ENCODE measurements at regions not wholly inside any gene's neighbourhood (a gene's known extent, or its start where the extent isn't known, plus 50 kb on each side); places are given as distances from the start of the nearest gene placed in this dataset.

DNA sequence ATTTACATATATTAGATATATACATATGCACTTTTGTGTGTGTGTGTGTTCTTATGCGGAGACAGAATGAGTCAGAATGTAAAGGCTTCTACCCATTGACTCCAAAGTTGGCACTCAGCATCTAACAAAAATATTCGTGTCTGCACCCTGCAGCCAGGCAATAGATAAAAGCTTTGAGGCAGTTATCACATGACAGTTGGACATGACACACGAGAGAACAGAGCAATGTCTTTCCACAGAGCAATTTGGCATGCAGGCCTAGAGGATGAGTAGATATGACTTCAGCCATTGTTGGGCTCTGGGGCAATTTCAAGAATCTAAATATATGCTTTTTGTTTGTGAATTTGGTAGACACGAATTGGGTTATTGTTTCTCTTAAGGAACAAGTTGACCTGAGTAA, 391.2 kb downstream of the SLITRK2 start:
- Histone ChIP-seq H3K79me2 (ENCODE audit: low read depth) (no peaks in the 10 kb centered on the region), H4K20me1 (ENCODE audit: low read depth) (no peaks in the 10 kb centered on the region), H2AFZ (replicated peaks) (no peak overlapping the region), H3K9ac (no peak overlapping the region), H3K27ac (no peak overlapping the region), H3K27me3 (no peaks in the 10 kb centered on the region), H3K4me3 (no peak overlapping the region), H3K4me1 (no peaks in the 10 kb centered on the region), H3F3A (ENCODE audit: low read depth) (no peaks in the 10 kb centered on the region), H3K36me3 (no peaks in the 10 kb centered on the region), H3K9me3 (ENCODE audit: low read depth) (no peaks in the 10 kb centered on the region), H3K4me2 (no peak overlapping the region)
- no peak overlapping the region for H3K27ac Mint-ChIP-seq
- TF ChIP-seq, protein P1, sequence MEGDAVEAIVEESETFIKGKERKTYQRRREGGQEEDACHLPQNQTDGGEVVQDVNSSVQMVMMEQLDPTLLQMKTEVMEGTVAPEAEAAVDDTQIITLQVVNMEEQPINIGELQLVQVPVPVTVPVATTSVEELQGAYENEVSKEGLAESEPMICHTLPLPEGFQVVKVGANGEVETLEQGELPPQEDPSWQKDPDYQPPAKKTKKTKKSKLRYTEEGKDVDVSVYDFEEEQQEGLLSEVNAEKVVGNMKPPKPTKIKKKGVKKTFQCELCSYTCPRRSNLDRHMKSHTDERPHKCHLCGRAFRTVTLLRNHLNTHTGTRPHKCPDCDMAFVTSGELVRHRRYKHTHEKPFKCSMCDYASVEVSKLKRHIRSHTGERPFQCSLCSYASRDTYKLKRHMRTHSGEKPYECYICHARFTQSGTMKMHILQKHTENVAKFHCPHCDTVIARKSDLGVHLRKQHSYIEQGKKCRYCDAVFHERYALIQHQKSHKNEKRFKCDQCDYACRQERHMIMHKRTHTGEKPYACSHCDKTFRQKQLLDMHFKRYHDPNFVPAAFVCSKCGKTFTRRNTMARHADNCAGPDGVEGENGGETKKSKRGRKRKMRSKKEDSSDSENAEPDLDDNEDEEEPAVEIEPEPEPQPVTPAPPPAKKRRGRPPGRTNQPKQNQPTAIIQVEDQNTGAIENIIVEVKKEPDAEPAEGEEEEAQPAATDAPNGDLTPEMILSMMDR (IDR thresholded peaks at IDR 0.05), result no peak
- TF ChIP-seq EZH2 (IDR thresholded peaks at IDR 0.05) (no peak), EZH2phosphoT487 (IDR thresholded peaks at IDR 0.05) (no peak)
- no peaks in the 10 kb centered on the region for H3K27me3 Mint-ChIP-seq (ENCODE audit: insufficient read depth, low read depth)
- peaks cover 4% of the 10 kb centered on the region for H3K9me3 Mint-ChIP-seq
- H3K4me1 Mint-ChIP-seq, result no peaks in the 10 kb centered on the region
- DNase-seq (ENCODE audit: low spot score), result no peak
- no peaks in the 10 kb centered on the region for H3K36me3 Mint-ChIP-seq
- no peak overlapping the region for H3K4me3 Mint-ChIP-seq

DNA sequence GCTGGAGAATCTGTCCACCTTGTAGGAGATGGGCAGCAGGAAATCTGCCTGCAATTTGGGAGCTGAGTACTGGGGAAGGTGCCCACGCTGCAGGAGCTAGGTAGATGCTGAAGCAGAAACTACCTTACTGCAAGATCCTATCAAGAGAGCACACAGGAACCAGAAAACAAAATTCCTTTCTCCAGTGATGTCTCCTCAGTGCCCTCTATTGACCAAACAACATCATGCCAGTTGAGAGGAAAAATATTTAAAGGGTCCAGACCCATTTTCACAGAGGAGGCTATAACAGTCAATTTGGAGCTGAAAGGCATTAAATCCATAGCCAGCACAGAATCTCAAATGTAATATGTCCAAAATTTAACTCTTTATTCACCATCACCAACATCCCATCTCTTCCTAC, 406.8 kb downstream of the SLITRK2 start:
- no peaks in the 10 kb centered on the region for H3K9me3 ChIP-seq (ENCODE audit: low read depth)
- no peaks in the 10 kb centered on the region for H3F3A ChIP-seq (ENCODE audit: low read depth)
- no peaks in the 10 kb centered on the region for H4K20me1 ChIP-seq (ENCODE audit: low read depth)
- TF ChIP-seq, protein P1 (IDR thresholded peaks at IDR 0.05), result peak; percentile 54
- no peak for TF ChIP-seq EZH2phosphoT487 (IDR thresholded peaks at IDR 0.05)
- no peaks in the 10 kb centered on the region for H3K4me1 ChIP-seq
- no peak overlapping the region for H3K9ac ChIP-seq
- H3K36me3 ChIP-seq, result no peaks in the 10 kb centered on the region
- Mint-ChIP-seq H3K27me3 (ENCODE audit: insufficient read depth, low read depth) (no peaks in the 10 kb centered on the region), H3K36me3 (no peaks in the 10 kb centered on the region), H3K27ac (no peak overlapping the region), H3K9me3 (peaks cover 10% of the 10 kb centered on the region), H3K4me3 (no peak overlapping the region), H3K4me1 (no peaks in the 10 kb centered on the region)
- H3K79me2 ChIP-seq (ENCODE audit: low read depth), result no peaks in the 10 kb centered on the region
- no peak overlapping the region for H3K27ac ChIP-seq
- no peak overlapping the region for H3K4me2 ChIP-seq
- no peak overlapping the region for H3K4me3 ChIP-seq
- H2AFZ ChIP-seq (replicated peaks), result no peak overlapping the region
- H3K27me3 ChIP-seq, result no peaks in the 10 kb centered on the region
- peak; percentile 20 for DNase-seq (ENCODE audit: low spot score)

DNA sequence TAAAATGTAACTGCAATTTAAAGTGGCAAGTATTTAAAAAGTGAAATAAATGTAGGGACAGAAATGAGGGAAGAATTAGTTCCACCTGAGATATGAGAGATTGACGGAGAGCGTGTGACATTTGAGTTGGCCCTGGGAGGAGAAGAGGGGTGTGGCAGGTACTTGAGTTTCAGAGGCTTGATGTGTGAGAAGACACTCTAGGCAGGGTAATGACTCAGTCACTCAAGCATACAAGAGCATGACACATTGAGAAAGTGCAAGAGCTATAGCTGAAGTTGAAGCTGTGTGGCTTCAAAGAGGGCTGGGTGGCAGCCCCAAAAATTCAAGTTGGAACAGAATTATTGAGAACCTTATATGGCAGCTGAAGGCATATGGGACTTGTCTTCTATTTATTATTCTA, 420.5 kb downstream of the SLITRK2 start:
- Histone ChIP-seq H3K4me2 (no peak overlapping the region), H3K9ac (no peak overlapping the region), H3K79me2 (ENCODE audit: low read depth) (no peaks in the 10 kb centered on the region), H2AFZ (replicated peaks) (no peak overlapping the region), H4K20me1 (ENCODE audit: low read depth) (no peaks in the 10 kb centered on the region), H3K36me3 (no peaks in the 10 kb centered on the region), H3K4me1 (no peaks in the 10 kb centered on the region), H3K27me3 (no peaks in the 10 kb centered on the region), H3F3A (ENCODE audit: low read depth) (no peaks in the 10 kb centered on the region), H3K4me3 (no peak overlapping the region), H3K9me3 (ENCODE audit: low read depth) (no peaks in the 10 kb centered on the region), H3K27ac (no peak overlapping the region)
- H3K27ac Mint-ChIP-seq, result no peak overlapping the region
- peaks cover 2% of the 10 kb centered on the region for H3K27me3 Mint-ChIP-seq (ENCODE audit: insufficient read depth, low read depth)
- H3K4me3 Mint-ChIP-seq, result no peak overlapping the region
- no peaks in the 10 kb centered on the region for H3K4me1 Mint-ChIP-seq
- peaks cover 5% of the 10 kb centered on the region for H3K9me3 Mint-ChIP-seq
- TF ChIP-seq, protein P1 (IDR thresholded peaks at IDR 0.05), result no peak
- TF ChIP-seq EZH2 (IDR thresholded peaks at IDR 0.05), result no peak
- TF ChIP-seq EZH2phosphoT487 (IDR thresholded peaks at IDR 0.05), result no peak
- DNase-seq (ENCODE audit: low spot score), result no peak
- no peaks in the 10 kb centered on the region for H3K36me3 Mint-ChIP-seq

DNA sequence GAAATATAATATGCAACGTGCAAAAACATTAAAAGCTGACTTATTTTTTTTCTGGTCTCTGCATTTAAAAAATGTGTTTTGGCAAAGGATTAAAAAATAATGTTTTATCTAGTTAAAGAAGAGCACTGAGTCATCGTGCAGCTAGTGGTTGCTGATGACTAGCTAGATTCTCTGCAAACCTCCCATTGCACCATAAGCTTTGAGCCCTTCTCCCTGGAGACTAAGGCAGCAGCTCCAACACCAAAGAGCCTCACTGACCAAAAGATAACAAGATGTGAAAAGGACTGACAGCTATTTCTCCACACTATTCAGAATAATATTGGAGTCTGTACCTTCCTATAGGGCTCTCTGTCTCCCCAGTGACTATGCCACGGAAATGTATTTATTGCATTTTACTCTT, 424.3 kb downstream of the SLITRK2 start:
- H3K36me3 ChIP-seq, result no peaks in the 10 kb centered on the region
- Mint-ChIP-seq H3K36me3 (no peaks in the 10 kb centered on the region), H3K27me3 (ENCODE audit: insufficient read depth, low read depth) (no peaks in the 10 kb centered on the region), H3K9me3 (no peaks in the 10 kb centered on the region), H3K4me3 (no peak overlapping the region), H3K4me1 (no peaks in the 10 kb centered on the region), H3K27ac (no peak overlapping the region)
- TF ChIP-seq, protein P1 (IDR thresholded peaks at IDR 0.05), result no peak
- TF ChIP-seq EZH2phosphoT487 (IDR thresholded peaks at IDR 0.05), result no peak
- no peak for TF ChIP-seq EZH2 (IDR thresholded peaks at IDR 0.05)
- H3K79me2 ChIP-seq (ENCODE audit: low read depth), result no peaks in the 10 kb centered on the region
- no peaks in the 10 kb centered on the region for H3K4me1 ChIP-seq
- no peak overlapping the region for H3K27ac ChIP-seq
- no peaks in the 10 kb centered on the region for H3K9me3 ChIP-seq (ENCODE audit: low read depth)
- H4K20me1 ChIP-seq (ENCODE audit: low read depth), result no peaks in the 10 kb centered on the region
- no peak overlapping the region for H3K4me2 ChIP-seq
- H3F3A ChIP-seq (ENCODE audit: low read depth), result no peaks in the 10 kb centered on the region
- H3K4me3 ChIP-seq, result no peak overlapping the region
- H3K27me3 ChIP-seq, result no peaks in the 10 kb centered on the region
- H2AFZ ChIP-seq (replicated peaks), result no peak overlapping the region
- DNase-seq (ENCODE audit: low spot score), result no peak
- H3K9ac ChIP-seq, result no peak overlapping the region
